ENCODE measurements at regions not wholly inside any gene's neighbourhood (a gene's known extent, or its start where the extent isn't known, plus 50 kb on each side); places are given as distances from the start of the nearest gene placed in this dataset.

DNA sequence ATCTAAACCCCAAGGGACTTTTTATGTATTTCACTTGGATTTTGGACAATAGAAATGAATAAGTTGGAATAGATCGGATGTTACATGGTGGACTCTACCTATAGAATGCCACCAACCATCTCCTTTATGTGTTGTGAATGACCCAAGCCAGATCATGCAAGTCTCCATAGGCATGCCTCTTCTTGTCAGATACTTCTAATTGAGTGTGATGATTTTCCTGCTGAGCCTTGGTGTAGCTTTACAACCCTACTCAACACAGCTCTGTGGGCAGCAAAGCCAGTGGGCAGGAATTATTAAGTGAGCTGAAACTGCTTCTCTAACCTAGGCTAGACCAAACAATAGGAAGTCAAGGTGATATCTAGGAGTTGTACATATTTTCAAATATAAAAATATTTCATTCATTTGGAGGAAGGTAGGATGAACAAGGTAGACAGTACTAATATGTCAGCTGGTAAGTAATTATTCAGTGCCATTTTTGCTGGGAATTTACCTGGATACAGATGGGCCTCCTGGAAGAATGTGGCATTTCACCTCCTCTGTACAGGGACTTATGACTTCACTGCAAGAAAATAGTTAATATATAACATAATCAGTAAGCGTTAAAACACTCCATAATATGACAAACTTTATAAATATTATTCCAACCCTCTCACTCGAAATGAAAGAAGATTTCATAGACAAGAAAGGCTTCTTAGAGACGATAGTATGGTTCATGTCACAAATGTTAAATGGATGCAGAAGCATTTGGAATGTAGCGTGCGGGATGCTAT, 298.0 kb upstream of the FAT1 start:
- Histone ChIP-seq H3K27me3 (ENCODE audit: insufficient read depth, poor library complexity, severe bottlenecking) (no peaks in the 10 kb centered on the region), H3K27ac (replicated peaks) (no peak overlapping the region), H3K4me3 (replicated peaks; ENCODE audit: insufficient read depth, low read length) (no peak overlapping the region)
- no peak for DNase-seq (ENCODE audit: low read depth in 1 of 2, low spot score in 1 of 2)
- TF ChIP-seq REST (IDR thresholded peaks at IDR 0.05; ENCODE audit: insufficient replicate concordance, low read depth) (no peak), POLR2AphosphoS5 (IDR thresholded peaks at IDR 0.05; ENCODE audit: low read depth) (no peak), SPI1 (IDR thresholded peaks at IDR 0.05; ENCODE audit: borderline replicate concordance, low read depth) (no peak), GABPA (IDR thresholded peaks at IDR 0.05; ENCODE audit: low read depth) (no peak)
- TF ChIP-seq, protein P1, sequence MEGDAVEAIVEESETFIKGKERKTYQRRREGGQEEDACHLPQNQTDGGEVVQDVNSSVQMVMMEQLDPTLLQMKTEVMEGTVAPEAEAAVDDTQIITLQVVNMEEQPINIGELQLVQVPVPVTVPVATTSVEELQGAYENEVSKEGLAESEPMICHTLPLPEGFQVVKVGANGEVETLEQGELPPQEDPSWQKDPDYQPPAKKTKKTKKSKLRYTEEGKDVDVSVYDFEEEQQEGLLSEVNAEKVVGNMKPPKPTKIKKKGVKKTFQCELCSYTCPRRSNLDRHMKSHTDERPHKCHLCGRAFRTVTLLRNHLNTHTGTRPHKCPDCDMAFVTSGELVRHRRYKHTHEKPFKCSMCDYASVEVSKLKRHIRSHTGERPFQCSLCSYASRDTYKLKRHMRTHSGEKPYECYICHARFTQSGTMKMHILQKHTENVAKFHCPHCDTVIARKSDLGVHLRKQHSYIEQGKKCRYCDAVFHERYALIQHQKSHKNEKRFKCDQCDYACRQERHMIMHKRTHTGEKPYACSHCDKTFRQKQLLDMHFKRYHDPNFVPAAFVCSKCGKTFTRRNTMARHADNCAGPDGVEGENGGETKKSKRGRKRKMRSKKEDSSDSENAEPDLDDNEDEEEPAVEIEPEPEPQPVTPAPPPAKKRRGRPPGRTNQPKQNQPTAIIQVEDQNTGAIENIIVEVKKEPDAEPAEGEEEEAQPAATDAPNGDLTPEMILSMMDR (IDR thresholded peaks at IDR 0.05; ENCODE audit: insufficient read depth, low read length) = no peak

DNA sequence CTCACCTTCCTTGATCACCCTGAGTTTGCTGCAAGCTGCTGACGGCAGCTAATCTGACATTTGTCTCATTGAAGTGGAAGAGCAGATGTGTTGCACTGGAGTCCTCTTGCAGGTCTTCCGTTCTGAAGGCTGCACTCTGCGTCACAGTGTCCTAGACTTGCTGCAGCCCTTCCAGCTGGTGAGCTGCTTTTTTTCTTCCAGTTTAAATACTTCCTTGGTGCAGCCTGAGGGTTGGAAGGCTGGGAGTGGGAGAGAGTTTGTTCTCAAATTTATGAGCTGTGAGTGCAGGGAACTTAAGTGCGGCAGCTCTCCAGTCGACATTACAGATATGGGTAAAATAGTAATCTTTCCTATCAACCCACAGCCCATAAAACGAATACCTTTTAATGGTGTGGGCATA, 303.6 kb upstream of the FAT1 start:
- H3K27me3 ChIP-seq (ENCODE audit: insufficient read depth, poor library complexity, severe bottlenecking) = no peaks in the 10 kb centered on the region
- no peak overlapping the region for H3K27ac ChIP-seq (replicated peaks)
- H3K4me3 ChIP-seq (replicated peaks; ENCODE audit: insufficient read depth, low read length) = no peak overlapping the region
- no peak for DNase-seq (ENCODE audit: low read depth in 1 of 2, low spot score in 1 of 2)
- TF ChIP-seq GABPA (IDR thresholded peaks at IDR 0.05; ENCODE audit: low read depth) (no peak), POLR2AphosphoS5 (IDR thresholded peaks at IDR 0.05; ENCODE audit: low read depth) (no peak), SPI1 (IDR thresholded peaks at IDR 0.05; ENCODE audit: borderline replicate concordance, low read depth) (no peak), REST (IDR thresholded peaks at IDR 0.05; ENCODE audit: insufficient replicate concordance, low read depth) (no peak)
- TF ChIP-seq, protein P1 (IDR thresholded peaks at IDR 0.05; ENCODE audit: insufficient read depth, low read length) = no peak

DNA sequence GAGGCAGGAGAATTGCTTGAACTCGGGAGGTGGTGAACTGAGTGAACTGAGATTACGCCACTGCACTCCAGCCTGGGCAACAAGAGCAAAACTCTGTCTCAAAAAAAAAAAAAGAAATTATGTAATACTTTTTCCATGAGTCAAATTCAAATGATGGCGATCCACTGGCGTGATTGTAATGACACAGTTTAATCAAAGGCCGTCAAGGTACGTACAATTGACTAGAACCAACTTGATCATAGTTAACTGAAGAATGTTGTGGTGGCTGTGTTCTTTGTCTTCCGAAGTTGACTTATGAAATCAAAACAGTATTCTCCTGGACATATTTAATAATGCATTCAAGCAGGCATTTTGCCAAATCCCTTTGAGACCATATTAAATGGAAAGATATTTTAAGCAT, 318.6 kb upstream of the FAT1 start:
- TF ChIP-seq REST (IDR thresholded peaks at IDR 0.05; ENCODE audit: insufficient replicate concordance, low read depth) (no peak), GABPA (IDR thresholded peaks at IDR 0.05; ENCODE audit: low read depth) (no peak), POLR2AphosphoS5 (IDR thresholded peaks at IDR 0.05; ENCODE audit: low read depth) (no peak), SPI1 (IDR thresholded peaks at IDR 0.05; ENCODE audit: borderline replicate concordance, low read depth) (no peak)
- TF ChIP-seq, protein P1 (IDR thresholded peaks at IDR 0.05; ENCODE audit: insufficient read depth, low read length) = no peak
- DNase-seq (ENCODE audit: low read depth in 1 of 2, low spot score in 1 of 2) = no peak
- Histone ChIP-seq H3K4me3 (replicated peaks; ENCODE audit: insufficient read depth, low read length) (no peak overlapping the region), H3K27ac (replicated peaks) (no peak overlapping the region), H3K27me3 (ENCODE audit: insufficient read depth, poor library complexity, severe bottlenecking) (no peaks in the 10 kb centered on the region)
